Karpas-422 (cell line): ENCODE measurements at regions not wholly inside any gene's neighbourhood (a gene's known extent, or its start where the extent isn't known, plus 50 kb on each side); places are given as distances from the start of the nearest gene placed in this dataset.

Experiments
- DNase-seq: peaks from one replicate; pipeline ENCODE4 v3.0.0-alpha.2; 2015
- H2AFZ ChIP-seq: fragments of 200-600 bp; sonication (generic); 2 replicates; pipeline ENCODE4 v1.6.1; 2014; ENCODE audit warnings: antibody characterized with exemption, low read length, mixed read lengths
- H3K27ac ChIP-seq: fragments of 200-600 bp; sonication (generic); 2 replicates; pipeline ENCODE4 v1.5.1; 2014; ENCODE audit warnings: mild to moderate bottlenecking, low read length, moderate library complexity
- H3K27me3 ChIP-seq: fragments of 200-600 bp; sonication (generic); 2 replicates; pipeline ENCODE4 v1.6.1; 2014; ENCODE audit warnings: low read length, mixed read lengths
- H3K36me3 ChIP-seq: fragments of 200-600 bp; sonication (generic); 2 replicates; pipeline ENCODE4 v1.6.1; 2014; ENCODE audit warnings: low read length, mixed read lengths; ENCODE audit not compliant: insufficient read depth
- H3K4me1 ChIP-seq: fragments of 200-600 bp; sonication (generic); 2 replicates; pipeline ENCODE4 v1.6.1; 2014; ENCODE audit warnings: mild to moderate bottlenecking, low read length, mixed read lengths
- H3K4me2 ChIP-seq: fragments of 200-600 bp; sonication (generic); 2 replicates; pipeline ENCODE4 v1.6.1; 2014; ENCODE audit warnings: low read length, low read depth, mild to moderate bottlenecking; ENCODE audit not compliant: poor library complexity, severe bottlenecking
- H3K4me3 ChIP-seq: fragments of 200-600 bp; sonication (generic); 2 replicates; pipeline ENCODE4 v1.5.1; 2014; ENCODE audit warnings: mild to moderate bottlenecking, antibody characterized with exemption, low read length, mixed read lengths
- H3K79me2 ChIP-seq: fragments of 200-600 bp; sonication (generic); 2 replicates; pipeline ENCODE4 v1.6.1; 2014; ENCODE audit warnings: mild to moderate bottlenecking, low read length, mixed read lengths
- H3K9ac ChIP-seq: fragments of 200-600 bp; sonication (generic); 2 replicates; pipeline ENCODE4 v1.6.0; 2014; ENCODE audit warnings: low read length
- H3K9me2 ChIP-seq: fragments of 200-600 bp; sonication (generic), shearing (Covaris generic); replicated peaks from 2 replicates; pipeline ENCODE4 v1.6.0; 2014; ENCODE audit warnings: mild to moderate bottlenecking, low read length, moderate library complexity; ENCODE audit not compliant: insufficient read depth
- H3K9me3 ChIP-seq: fragments of 300-700, 200-600 bp; sonication (generic); 2 replicates; pipeline ENCODE4 v1.6.1; 2014; ENCODE audit warnings: low read length, mixed read lengths
- H4K20me1 ChIP-seq: fragments of 200-600 bp; sonication (generic); 2 replicates; pipeline ENCODE4 v1.6.1; 2014; ENCODE audit warnings: mild to moderate bottlenecking, antibody characterized with exemption, low read length, low read depth; ENCODE audit not compliant: insufficient read depth

DNA sequence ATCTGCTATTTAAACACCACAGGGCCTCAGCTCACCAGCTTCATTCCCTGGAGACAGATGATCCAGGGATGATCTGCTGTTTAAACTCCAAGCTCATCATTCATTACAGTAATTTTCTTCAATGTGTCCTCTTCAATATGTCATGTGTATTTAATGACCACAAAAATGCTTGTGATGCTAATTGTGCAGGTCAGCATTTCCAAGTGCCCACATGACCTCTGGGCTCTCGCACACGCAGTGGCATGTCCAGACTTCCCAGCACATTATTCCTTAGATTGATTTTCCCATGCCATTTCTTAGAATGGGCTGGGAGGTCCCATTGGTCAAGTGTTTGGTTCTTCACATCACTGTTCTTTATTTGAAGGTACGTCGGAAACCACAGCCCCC lies 434.4 kb downstream of the HAO1 start:
- H3K79me2 ChIP-seq, result no peaks in the 10 kb centered on the region
- H3K9ac ChIP-seq, result no peak overlapping the region
- no peaks in the 10 kb centered on the region for H4K20me1 ChIP-seq
- no peaks in the 10 kb centered on the region for H3K9me2 ChIP-seq
- H3K4me2 ChIP-seq, result no peak overlapping the region
- H2AFZ ChIP-seq, result no peak overlapping the region
- peaks cover 12% of the 10 kb centered on the region for H3K9me3 ChIP-seq
- H3K36me3 ChIP-seq, result no peaks in the 10 kb centered on the region
- H3K27me3 ChIP-seq, result no peaks in the 10 kb centered on the region
- no peak overlapping the region for H3K27ac ChIP-seq
- H3K4me1 ChIP-seq, result no peaks in the 10 kb centered on the region
- no peak for DNase-seq
- H3K4me3 ChIP-seq, result no peak overlapping the region

DNA sequence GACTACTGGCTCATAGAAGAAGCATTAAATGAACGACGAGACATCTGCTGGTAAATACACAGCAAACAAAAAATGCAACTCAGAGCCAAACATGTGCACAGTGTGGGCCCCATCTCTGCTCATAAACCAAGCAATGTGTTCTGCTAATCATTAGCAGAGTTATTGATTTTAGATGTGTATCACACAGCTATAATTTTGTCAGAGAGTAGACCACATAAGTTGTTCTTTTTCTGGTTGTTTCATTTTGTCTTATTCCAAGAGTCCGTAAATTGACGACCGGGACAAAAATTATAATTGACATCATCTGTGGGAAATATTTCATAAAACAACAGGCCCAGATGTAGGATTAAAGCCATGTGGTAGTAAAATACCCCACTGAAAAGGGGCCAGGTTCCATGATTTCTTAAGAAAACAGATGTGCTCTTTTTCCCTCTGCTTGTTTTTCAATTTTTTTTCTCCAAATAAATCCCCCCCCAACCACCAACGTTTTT lies 423.6 kb downstream of the HAO1 start:
- no peak overlapping the region for H3K4me2 ChIP-seq
- H3K27ac ChIP-seq, result no peak overlapping the region
- no peaks in the 10 kb centered on the region for H3K4me1 ChIP-seq
- no peaks in the 10 kb centered on the region for H3K79me2 ChIP-seq
- H4K20me1 ChIP-seq, result no peaks in the 10 kb centered on the region
- H3K9me3 ChIP-seq, result peaks cover 20% of the 10 kb centered on the region
- no peaks in the 10 kb centered on the region for H3K36me3 ChIP-seq
- H3K9me2 ChIP-seq, result no peaks in the 10 kb centered on the region
- no peaks in the 10 kb centered on the region for H3K27me3 ChIP-seq
- no peak overlapping the region for H3K9ac ChIP-seq
- no peak overlapping the region for H2AFZ ChIP-seq
- DNase-seq, result no peak
- H3K4me3 ChIP-seq, result no peak overlapping the region

DNA sequence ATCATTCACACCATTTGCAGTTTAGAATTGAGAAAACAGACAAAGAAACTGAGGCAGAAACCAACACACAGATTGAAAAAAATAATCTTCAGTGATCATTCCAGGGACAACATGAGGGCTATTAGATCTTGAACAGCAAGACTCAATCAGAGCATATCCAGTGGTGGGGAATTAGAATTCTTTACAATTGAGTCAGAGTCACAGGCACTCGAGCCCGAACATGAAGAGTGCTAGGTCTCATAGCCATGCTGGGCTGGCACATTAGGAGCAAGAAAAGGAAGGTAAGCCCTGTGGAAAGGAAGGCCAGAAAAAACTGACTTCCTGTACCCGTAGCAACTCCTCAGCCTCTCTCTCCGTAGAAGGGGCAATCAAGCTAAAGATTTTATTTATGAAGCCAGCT lies 419.9 kb downstream of the HAO1 start:
- no peak overlapping the region for H3K4me3 ChIP-seq
- no peaks in the 10 kb centered on the region for H4K20me1 ChIP-seq
- H3K9me3 ChIP-seq, result peaks cover 26% of the 10 kb centered on the region
- no peak overlapping the region for H2AFZ ChIP-seq
- no peaks in the 10 kb centered on the region for H3K79me2 ChIP-seq
- no peaks in the 10 kb centered on the region for H3K36me3 ChIP-seq
- H3K27ac ChIP-seq, result no peak overlapping the region
- no peak overlapping the region for H3K9ac ChIP-seq
- DNase-seq, result no peak
- H3K4me1 ChIP-seq, result no peaks in the 10 kb centered on the region
- no peaks in the 10 kb centered on the region for H3K27me3 ChIP-seq
- no peaks in the 10 kb centered on the region for H3K9me2 ChIP-seq
- H3K4me2 ChIP-seq, result no peak overlapping the region

DNA sequence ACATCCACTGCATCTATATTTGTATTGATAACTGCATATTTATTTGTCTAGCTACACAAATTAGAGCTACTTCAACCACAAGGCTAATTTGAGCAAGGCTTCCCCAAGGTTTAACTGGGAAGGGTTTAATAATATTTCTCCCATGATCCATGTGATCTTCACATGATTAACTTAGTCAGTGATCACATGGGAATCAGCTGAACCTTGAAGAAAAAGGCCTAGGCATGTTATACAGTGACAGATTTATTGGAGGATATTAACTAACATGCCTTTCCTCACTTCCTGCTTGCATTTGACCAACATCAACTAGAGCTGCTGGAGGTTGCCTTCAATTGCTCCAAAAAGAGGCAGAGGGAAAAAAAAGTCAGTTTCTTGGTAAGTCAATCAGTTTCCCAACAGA lies 417.0 kb downstream of the HAO1 start:
- Histone ChIP-seq H3K9ac (no peak overlapping the region), H3K4me3 (no peak overlapping the region), H3K4me1 (no peaks in the 10 kb centered on the region), H2AFZ (no peak overlapping the region), H3K27me3 (no peaks in the 10 kb centered on the region), H3K27ac (no peak overlapping the region), H3K4me2 (no peak overlapping the region), H3K9me3 (peaks cover 24% of the 10 kb centered on the region), H3K79me2 (no peaks in the 10 kb centered on the region), H3K9me2 (no peaks in the 10 kb centered on the region), H4K20me1 (no peaks in the 10 kb centered on the region), H3K36me3 (no peaks in the 10 kb centered on the region)
- DNase-seq, result no peak

DNA sequence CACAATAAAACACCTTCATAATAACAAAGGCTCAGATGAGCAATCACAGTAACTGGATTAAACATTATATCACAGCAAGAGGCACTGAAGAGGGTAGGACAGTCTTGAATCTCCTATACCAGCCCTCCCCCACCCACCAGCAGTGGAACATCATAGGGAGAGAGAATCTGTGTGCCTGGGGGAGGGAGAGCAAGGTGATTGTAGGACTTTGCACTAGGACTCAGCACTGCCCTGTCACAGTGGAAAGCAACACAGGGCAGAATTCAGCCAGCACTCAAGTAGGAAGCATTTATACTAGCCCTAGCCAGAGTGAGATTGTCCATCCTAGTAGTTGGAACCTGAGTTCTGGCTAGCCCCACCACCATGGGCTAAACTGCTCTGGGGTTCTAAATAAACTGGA lies 400.2 kb downstream of the HAO1 start:
- no peak for DNase-seq
- H3K9me3 ChIP-seq, result peaks cover 42% of the 10 kb centered on the region
- H3K36me3 ChIP-seq, result no peaks in the 10 kb centered on the region
- H3K4me1 ChIP-seq, result no peaks in the 10 kb centered on the region
- H3K27ac ChIP-seq, result no peak overlapping the region
- H3K9me2 ChIP-seq, result no peaks in the 10 kb centered on the region
- H4K20me1 ChIP-seq, result no peaks in the 10 kb centered on the region
- no peak overlapping the region for H2AFZ ChIP-seq
- H3K4me3 ChIP-seq, result no peak overlapping the region
- no peak overlapping the region for H3K4me2 ChIP-seq
- H3K79me2 ChIP-seq, result no peaks in the 10 kb centered on the region
- no peaks in the 10 kb centered on the region for H3K27me3 ChIP-seq
- no peak overlapping the region for H3K9ac ChIP-seq

DNA sequence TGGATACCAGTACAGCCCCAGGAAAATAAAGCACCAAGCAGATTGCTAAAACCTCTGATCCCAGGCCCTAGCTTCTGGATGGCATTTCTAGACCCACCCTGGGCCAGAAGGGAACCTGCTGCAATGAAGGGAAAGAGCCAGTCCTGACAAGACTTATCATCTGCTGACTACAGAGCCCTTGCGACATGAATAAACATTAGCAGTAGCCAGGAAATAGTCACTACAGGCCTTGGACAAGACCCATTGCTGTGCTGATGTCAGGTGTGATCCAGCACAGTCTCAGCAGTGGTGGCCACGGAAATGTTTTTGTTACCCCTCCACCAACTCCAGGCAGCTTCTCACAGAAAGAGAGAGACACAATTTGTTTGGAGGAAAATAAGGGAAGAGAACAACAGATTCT lies 399.3 kb downstream of the HAO1 start:
- Histone ChIP-seq H3K9ac (no peak overlapping the region), H3K27ac (no peak overlapping the region), H3K27me3 (no peaks in the 10 kb centered on the region), H3K4me3 (no peak overlapping the region), H3K79me2 (no peaks in the 10 kb centered on the region), H3K4me2 (no peak overlapping the region), H3K4me1 (no peaks in the 10 kb centered on the region), H3K9me3 (peaks cover 51% of the 10 kb centered on the region), H2AFZ (no peak overlapping the region), H3K9me2 (no peaks in the 10 kb centered on the region), H3K36me3 (no peaks in the 10 kb centered on the region), H4K20me1 (no peaks in the 10 kb centered on the region)
- DNase-seq, result no peak

DNA sequence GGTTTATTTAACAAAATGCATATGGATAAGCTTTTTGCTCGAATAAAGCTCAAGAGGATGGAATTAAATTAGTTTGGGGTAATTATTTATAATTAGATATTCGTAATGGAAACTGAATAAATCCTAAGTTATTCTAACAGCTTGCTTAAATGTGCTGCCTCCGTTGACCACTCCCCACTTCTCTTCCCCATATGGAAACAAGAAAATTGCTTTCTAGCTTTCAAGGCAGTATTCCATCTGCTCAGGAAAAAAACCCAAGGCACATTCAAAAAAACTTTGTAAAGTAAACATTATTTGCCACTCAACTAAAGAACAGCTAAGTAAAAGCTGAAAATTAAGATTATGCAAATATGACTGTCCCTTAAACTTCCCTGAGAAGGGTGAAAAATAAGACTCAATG lies 369.2 kb downstream of the HAO1 start:
- no peak overlapping the region for H3K4me3 ChIP-seq
- no peaks in the 10 kb centered on the region for H3K9me2 ChIP-seq
- no peaks in the 10 kb centered on the region for H3K79me2 ChIP-seq
- no peaks in the 10 kb centered on the region for H3K36me3 ChIP-seq
- H2AFZ ChIP-seq, result no peak overlapping the region
- H3K9ac ChIP-seq, result no peak overlapping the region
- H3K4me2 ChIP-seq, result no peak overlapping the region
- no peak overlapping the region for H3K27ac ChIP-seq
- H3K27me3 ChIP-seq, result no peaks in the 10 kb centered on the region
- H4K20me1 ChIP-seq, result no peaks in the 10 kb centered on the region
- DNase-seq, result no peak
- no peaks in the 10 kb centered on the region for H3K4me1 ChIP-seq
- H3K9me3 ChIP-seq, result peaks cover 28% of the 10 kb centered on the region

DNA sequence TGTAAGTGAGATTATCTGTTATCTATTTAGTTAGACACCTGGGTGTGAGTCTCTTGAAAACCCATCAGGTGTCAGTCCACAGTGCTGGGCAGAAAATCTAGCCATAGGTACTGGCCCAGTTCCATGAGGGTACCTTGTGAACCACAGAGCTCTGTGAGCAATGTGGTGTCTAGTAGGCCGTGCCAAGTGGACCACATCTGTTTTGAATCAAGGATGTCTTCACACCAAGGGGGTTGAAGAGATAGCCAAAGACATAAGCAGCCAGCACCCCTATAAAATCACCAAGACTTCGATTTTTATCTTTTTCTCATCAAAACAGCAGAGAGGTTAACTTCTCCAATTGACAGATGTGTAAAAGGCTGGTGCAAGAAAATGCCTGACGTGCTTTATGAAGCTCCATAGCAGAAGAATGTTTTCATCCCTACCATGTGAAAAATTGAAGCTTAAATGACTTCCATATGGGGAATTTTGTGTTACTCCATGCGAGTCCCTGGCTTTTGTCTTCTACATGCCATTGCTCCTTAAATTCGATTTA lies 368.7 kb downstream of the HAO1 start:
- no peaks in the 10 kb centered on the region for H3K79me2 ChIP-seq
- H3K27me3 ChIP-seq, result no peaks in the 10 kb centered on the region
- H3K9me2 ChIP-seq, result no peaks in the 10 kb centered on the region
- no peak overlapping the region for H3K27ac ChIP-seq
- H2AFZ ChIP-seq, result no peak overlapping the region
- no peaks in the 10 kb centered on the region for H3K4me1 ChIP-seq
- H4K20me1 ChIP-seq, result no peaks in the 10 kb centered on the region
- H3K36me3 ChIP-seq, result no peaks in the 10 kb centered on the region
- H3K4me3 ChIP-seq, result no peak overlapping the region
- peaks cover 27% of the 10 kb centered on the region for H3K9me3 ChIP-seq
- H3K9ac ChIP-seq, result no peak overlapping the region
- H3K4me2 ChIP-seq, result no peak overlapping the region
- no peak for DNase-seq

DNA sequence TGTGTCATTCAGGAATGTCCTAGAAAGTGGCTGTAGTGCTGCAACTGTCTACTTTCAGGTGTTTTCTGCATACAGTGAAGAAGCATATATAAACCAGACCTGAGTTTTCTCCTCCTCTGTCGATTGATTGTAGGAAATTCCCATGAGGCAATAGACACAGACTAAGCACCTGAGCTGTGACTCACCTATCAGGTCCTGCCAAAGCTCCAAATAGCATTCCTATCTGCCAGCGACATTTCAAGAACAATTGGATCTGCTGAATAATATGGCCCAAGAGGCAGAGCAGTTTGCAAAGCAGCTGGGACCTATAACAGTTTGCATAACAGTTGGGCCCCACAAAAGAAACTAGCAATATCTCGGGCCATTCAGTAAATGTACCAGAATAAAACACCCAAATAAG lies 360.4 kb downstream of the HAO1 start:
- Histone ChIP-seq H3K4me2 (no peak overlapping the region), H4K20me1 (no peaks in the 10 kb centered on the region), H3K79me2 (no peaks in the 10 kb centered on the region), H2AFZ (no peak overlapping the region), H3K27ac (no peak overlapping the region), H3K36me3 (no peaks in the 10 kb centered on the region), H3K4me3 (no peak overlapping the region), H3K9me3 (peaks cover 39% of the 10 kb centered on the region), H3K9ac (no peak overlapping the region), H3K4me1 (no peaks in the 10 kb centered on the region), H3K9me2 (no peaks in the 10 kb centered on the region), H3K27me3 (no peaks in the 10 kb centered on the region)
- no peak for DNase-seq
